ENCODE measurements at regions not wholly inside any gene's neighbourhood (a gene's known extent, or its start where the extent isn't known, plus 50 kb on each side); places are given as distances from the start of the nearest gene placed in this dataset.

- dilution Hi-C loops (cut with MboI; ENCODE audit: extremely low pct_ligation_motif_present, low sequenced_read_pairs): no loop called here
- no peak overlapping the region for H3K27ac ChIP-seq (ENCODE audit: control insufficient read depth, insufficient read depth, low read length)
- H3K4me3 ChIP-seq (ENCODE audit: control insufficient read depth in 2 of 3, extremely low read depth in 1 of 3, insufficient read depth in 2 of 3, low read depth in 1 of 3, low read length in 3 of 3): no peak overlapping the region
- H3K4me2 ChIP-seq (ENCODE audit: control insufficient read depth, extremely low read depth, insufficient read depth, low read depth, low read length): no peak overlapping the region
- H3K9me1 ChIP-seq (ENCODE audit: control insufficient read depth, extremely low read depth, insufficient read depth, low read length): no peaks in the 10 kb centered on the region
- TF ChIP-seq CTCF (optimal IDR thresholded peaks at IDR 0.05 in 1 of 3, IDR thresholded peaks at IDR 0.05 in 1 of 3, conservative IDR thresholded peaks at IDR 0.05 in 1 of 3; ENCODE audit: extremely low read depth in 1 of 3, insufficient read depth in 2 of 3, low read length in 3 of 3) (no peak), EZH2 (IDR thresholded peaks at IDR 0.05; ENCODE audit: low read length) (no peak)
- H2AFZ ChIP-seq (ENCODE audit: control insufficient read depth, low read length): no peak overlapping the region
- no peak for FAIRE-seq
- H3K36me3 ChIP-seq (ENCODE audit: control insufficient read depth in 2 of 2, extremely low read depth in 1 of 2, insufficient read depth in 2 of 2, low read length in 2 of 2): no peaks in the 10 kb centered on the region
- no peaks in the 10 kb centered on the region for H3K4me1 ChIP-seq (ENCODE audit: control insufficient read depth, extremely low read depth, insufficient read depth, low read length)
- peaks cover 6% of the 10 kb centered on the region for H3K27me3 ChIP-seq (ENCODE audit: control insufficient read depth, extremely low read depth, insufficient read depth, low read length)
- H3K79me2 ChIP-seq (ENCODE audit: control insufficient read depth, insufficient read depth, low read length): no peaks in the 10 kb centered on the region
- H4K20me1 ChIP-seq (ENCODE audit: control insufficient read depth, extremely low read depth, insufficient read depth, low read length): no peaks in the 10 kb centered on the region
- no peak for DNase-seq (ENCODE audit: low read depth, low spot score)
- H3K9me3 ChIP-seq (ENCODE audit: control insufficient read depth, low read depth, low read length): no peaks in the 10 kb centered on the region
- H3K9ac ChIP-seq (ENCODE audit: control insufficient read depth, extremely low read depth, insufficient read depth, low read length): no peak overlapping the region
Measured at GRCh38 chr15:91782221-91782620, 71.3 kb upstream of the SLCO3A1 start.

GRCh38 chr15:91783008-91783407, 70.5 kb upstream of the SLCO3A1 start:
- no peaks in the 10 kb centered on the region for H3K79me2 ChIP-seq (ENCODE audit: control insufficient read depth, insufficient read depth, low read length)
- no peaks in the 10 kb centered on the region for H4K20me1 ChIP-seq (ENCODE audit: control insufficient read depth, extremely low read depth, insufficient read depth, low read length)
- peaks cover 6% of the 10 kb centered on the region for H3K27me3 ChIP-seq (ENCODE audit: control insufficient read depth, extremely low read depth, insufficient read depth, low read length)
- dilution Hi-C loops (cut with MboI; ENCODE audit: extremely low pct_ligation_motif_present, low sequenced_read_pairs): no loop called here
- H3K9me1 ChIP-seq (ENCODE audit: control insufficient read depth, extremely low read depth, insufficient read depth, low read length): no peaks in the 10 kb centered on the region
- no peaks in the 10 kb centered on the region for H3K4me1 ChIP-seq (ENCODE audit: control insufficient read depth, extremely low read depth, insufficient read depth, low read length)
- no peak overlapping the region for H3K4me3 ChIP-seq (ENCODE audit: control insufficient read depth in 2 of 3, extremely low read depth in 1 of 3, insufficient read depth in 2 of 3, low read depth in 1 of 3, low read length in 3 of 3)
- DNase-seq (ENCODE audit: low read depth, low spot score): no peak
- no peaks in the 10 kb centered on the region for H3K36me3 ChIP-seq (ENCODE audit: control insufficient read depth in 2 of 2, extremely low read depth in 1 of 2, insufficient read depth in 2 of 2, low read length in 2 of 2)
- no peak overlapping the region for H3K9ac ChIP-seq (ENCODE audit: control insufficient read depth, extremely low read depth, insufficient read depth, low read length)
- H3K9me3 ChIP-seq (ENCODE audit: control insufficient read depth, low read depth, low read length): no peaks in the 10 kb centered on the region
- TF ChIP-seq EZH2 (IDR thresholded peaks at IDR 0.05; ENCODE audit: low read length) (no peak), CTCF (optimal IDR thresholded peaks at IDR 0.05 in 1 of 3, IDR thresholded peaks at IDR 0.05 in 1 of 3, conservative IDR thresholded peaks at IDR 0.05 in 1 of 3; ENCODE audit: extremely low read depth in 1 of 3, insufficient read depth in 2 of 3, low read length in 3 of 3) (no peak)
- no peak overlapping the region for H3K4me2 ChIP-seq (ENCODE audit: control insufficient read depth, extremely low read depth, insufficient read depth, low read depth, low read length)
- no peak for FAIRE-seq
- H2AFZ ChIP-seq (ENCODE audit: control insufficient read depth, low read length): no peak overlapping the region
- H3K27ac ChIP-seq (ENCODE audit: control insufficient read depth, insufficient read depth, low read length): no peak overlapping the region

Data from keratinocyte (primary cell).